ENCODE measurements at regions not wholly inside any gene's neighbourhood (a gene's known extent, or its start where the extent isn't known, plus 50 kb on each side); places are given as distances from the start of the nearest gene placed in this dataset.
A peak's percentile ranks its signal among the peaks of the same experiment; 100 is the strongest.

GRCh38 chr7:112649560-112649959 lies 140.6 kb downstream of the TMEM168 start:
- Histone ChIP-seq H4K20me1 (ENCODE audit: insufficient read depth) (no peaks in the 10 kb centered on the region), H3K36me3 (ENCODE audit: insufficient read depth, low read length) (no peaks in the 10 kb centered on the region), H3K4me2 (ENCODE audit: low read length) (no peak overlapping the region), H3K9ac (ENCODE audit: low read length) (no peak overlapping the region), H3K27me3 (ENCODE audit: insufficient read depth, low read depth, low read length) (no peaks in the 10 kb centered on the region), H3K9me3 (ENCODE audit: low read length) (no peaks in the 10 kb centered on the region), H3K9me2 (ENCODE audit: insufficient read depth, low read length) (no peaks in the 10 kb centered on the region), H3K79me2 (replicated peaks; ENCODE audit: insufficient read depth, low read length) (no peaks in the 10 kb centered on the region), H2AFZ (ENCODE audit: low read depth, low read length) (no peak overlapping the region), H3K4me3 (ENCODE audit: low read length) (no peak overlapping the region), H3K27ac (ENCODE audit: low read length) (no peak overlapping the region), H3F3A (ENCODE audit: insufficient read depth, low read length, poor library complexity, severe bottlenecking) (no peaks in the 10 kb centered on the region)
- TF ChIP-seq MXI1 (conservative IDR thresholded peaks at IDR 0.05; ENCODE audit: poor library complexity, severe bottlenecking) (no peak), RAD21 (conservative IDR thresholded peaks at IDR 0.05) (no peak), CTCF (IDR thresholded peaks at IDR 0.05; ENCODE audit: poor library complexity, severe bottlenecking) (no peak), TAF1 (IDR thresholded peaks at IDR 0.05; ENCODE audit: low read depth) (no peak), REST (IDR thresholded peaks at IDR 0.05; ENCODE audit: borderline replicate concordance) (no peak), EP300 (conservative IDR thresholded peaks at IDR 0.05; ENCODE audit: poor library complexity, severe bottlenecking) (no peak)

- H3F3A ChIP-seq (ENCODE audit: insufficient read depth, low read length, poor library complexity, severe bottlenecking): no peaks in the 10 kb centered on the region
- no peak overlapping the region for H2AFZ ChIP-seq (ENCODE audit: low read depth, low read length)
- no peak for TF ChIP-seq TAF1 (IDR thresholded peaks at IDR 0.05; ENCODE audit: low read depth)
- no peak overlapping the region for H3K4me3 ChIP-seq (ENCODE audit: low read length)
- no peaks in the 10 kb centered on the region for H3K79me2 ChIP-seq (replicated peaks; ENCODE audit: insufficient read depth, low read length)
- H3K4me2 ChIP-seq (ENCODE audit: low read length): no peak overlapping the region
- H4K20me1 ChIP-seq (ENCODE audit: insufficient read depth): no peaks in the 10 kb centered on the region
- H3K27me3 ChIP-seq (ENCODE audit: insufficient read depth, low read depth, low read length): no peaks in the 10 kb centered on the region
- H3K9me3 ChIP-seq (ENCODE audit: low read length): no peaks in the 10 kb centered on the region
- no peaks in the 10 kb centered on the region for H3K36me3 ChIP-seq (ENCODE audit: insufficient read depth, low read length)
- H3K27ac ChIP-seq (ENCODE audit: low read length): no peak overlapping the region
- no peaks in the 10 kb centered on the region for H3K9me2 ChIP-seq (ENCODE audit: insufficient read depth, low read length)
- no peak overlapping the region for H3K9ac ChIP-seq (ENCODE audit: low read length)
Measured at GRCh38 chr7:112654322-112655216, 135.6 kb downstream of the TMEM168 start.

- H4K20me1 ChIP-seq (ENCODE audit: insufficient read depth): no peaks in the 10 kb centered on the region
- no peak overlapping the region for H2AFZ ChIP-seq (ENCODE audit: low read depth, low read length)
- H3K27ac ChIP-seq (ENCODE audit: low read length): no peak overlapping the region
- no peaks in the 10 kb centered on the region for H3K27me3 ChIP-seq (ENCODE audit: insufficient read depth, low read depth, low read length)
- no peaks in the 10 kb centered on the region for H3K79me2 ChIP-seq (replicated peaks; ENCODE audit: insufficient read depth, low read length)
- H3K36me3 ChIP-seq (ENCODE audit: insufficient read depth, low read length): no peaks in the 10 kb centered on the region
- no peaks in the 10 kb centered on the region for H3F3A ChIP-seq (ENCODE audit: insufficient read depth, low read length, poor library complexity, severe bottlenecking)
- TF ChIP-seq CTCF (IDR thresholded peaks at IDR 0.05; ENCODE audit: poor library complexity, severe bottlenecking) (peak; percentile 23), RAD21 (conservative IDR thresholded peaks at IDR 0.05) (peak; percentile 30), EP300 (conservative IDR thresholded peaks at IDR 0.05; ENCODE audit: poor library complexity, severe bottlenecking) (no peak)
- H3K9me3 ChIP-seq (ENCODE audit: low read length): no peaks in the 10 kb centered on the region
- H3K4me3 ChIP-seq (ENCODE audit: low read length): no peak overlapping the region
- H3K4me2 ChIP-seq (ENCODE audit: low read length): no peak overlapping the region
- H3K9me2 ChIP-seq (ENCODE audit: insufficient read depth, low read length): no peaks in the 10 kb centered on the region
- H3K9ac ChIP-seq (ENCODE audit: low read length): no peak overlapping the region
Measured at GRCh38 chr7:112665709-112666108, 124.5 kb downstream of the TMEM168 start.
